ENCODE measurements at regions not wholly inside any gene's neighbourhood (a gene's known extent, or its start where the extent isn't known, plus 50 kb on each side); places are given as distances from the start of the nearest gene placed in this dataset.
"Not testable (repeated sequence)": the region's sequence is repeated elsewhere in the genome, so short reads cannot be mapped to it uniquely, and the experiment has no call there.

DNA sequence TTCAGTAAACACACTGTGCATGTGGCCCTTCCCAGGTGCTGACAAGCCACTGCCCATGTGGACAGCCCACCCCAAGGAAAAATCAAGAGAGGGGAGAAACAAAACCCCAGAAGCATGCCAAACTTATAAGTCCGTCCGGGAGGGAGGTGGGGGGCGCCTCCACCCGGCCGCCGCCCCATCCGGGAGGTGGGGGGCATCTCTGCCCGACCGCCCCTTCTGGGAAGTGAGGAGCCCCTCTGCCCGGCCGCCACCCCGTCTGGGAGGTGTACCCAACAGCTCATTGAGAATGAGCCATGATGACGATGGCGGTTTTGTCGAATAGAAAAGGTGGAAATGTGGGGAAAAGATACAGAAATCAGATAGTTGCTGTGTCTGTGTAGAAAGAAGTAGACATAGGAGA lies 53.8 kb upstream of the C2CD4B start:
- no peak for DNase-seq (ENCODE audit: low read depth)

DNA sequence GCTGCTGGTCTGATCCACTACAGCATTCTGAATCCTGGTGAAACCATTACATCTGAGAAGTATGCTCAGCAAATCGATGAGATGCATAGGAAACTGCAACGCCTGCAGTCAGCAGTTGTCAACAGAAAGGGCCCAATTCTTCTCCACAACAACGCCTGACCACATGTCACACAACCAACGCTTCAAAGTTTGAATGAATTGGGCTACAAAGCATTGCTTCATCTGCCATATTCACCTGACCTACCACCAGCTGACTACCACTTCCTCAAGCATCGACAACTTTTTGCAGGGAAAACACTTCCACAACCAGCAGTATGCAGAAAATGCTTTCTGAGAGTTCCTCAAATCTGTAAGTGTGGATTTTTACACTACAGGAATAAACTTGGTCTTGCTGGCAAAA lies 54.7 kb upstream of the C2CD4B start:
- no peak for DNase-seq (ENCODE audit: low read depth)

DNA sequence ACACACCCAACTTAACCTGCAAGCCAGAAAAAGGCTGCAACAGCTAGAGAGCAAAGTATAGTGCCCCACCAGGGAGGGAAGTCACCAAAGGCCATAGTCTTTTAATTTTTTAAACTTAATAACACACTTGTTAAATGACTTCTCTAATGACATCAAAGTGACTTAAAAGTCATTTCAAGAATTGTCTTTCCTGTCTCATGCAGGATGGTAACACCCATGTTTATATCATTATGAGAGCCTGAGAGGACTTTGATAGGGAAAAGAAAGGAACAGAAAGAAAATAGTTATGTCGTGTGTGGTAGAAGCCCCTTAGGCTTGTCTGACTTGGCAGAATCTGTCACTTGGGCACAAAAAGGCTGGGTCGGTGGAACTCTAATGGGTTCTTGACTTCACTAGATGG lies 57.9 kb upstream of the C2CD4B start:
- no peak for DNase-seq (ENCODE audit: low read depth)

DNA sequence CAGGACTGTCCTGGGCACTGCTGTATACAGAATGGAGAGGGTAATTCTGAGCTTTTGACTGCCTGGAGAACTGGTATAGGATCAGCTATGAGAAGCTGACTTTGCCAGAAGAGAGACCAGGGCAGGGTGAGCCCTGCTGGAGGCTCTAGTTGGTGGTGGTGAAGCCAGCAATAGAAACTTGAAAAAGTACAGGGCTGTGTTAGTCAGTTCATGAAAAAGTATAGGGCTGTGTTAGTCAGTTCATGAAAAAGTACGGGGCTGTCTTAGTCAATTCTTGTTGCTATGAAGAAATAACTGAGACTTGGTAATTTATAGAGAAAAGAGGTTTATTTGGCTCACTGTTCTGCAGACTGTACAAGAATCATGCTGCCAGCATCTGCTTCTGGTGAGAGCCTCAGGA lies 63.5 kb upstream of the C2CD4B start:
- no peak for DNase-seq (ENCODE audit: low read depth)

DNA sequence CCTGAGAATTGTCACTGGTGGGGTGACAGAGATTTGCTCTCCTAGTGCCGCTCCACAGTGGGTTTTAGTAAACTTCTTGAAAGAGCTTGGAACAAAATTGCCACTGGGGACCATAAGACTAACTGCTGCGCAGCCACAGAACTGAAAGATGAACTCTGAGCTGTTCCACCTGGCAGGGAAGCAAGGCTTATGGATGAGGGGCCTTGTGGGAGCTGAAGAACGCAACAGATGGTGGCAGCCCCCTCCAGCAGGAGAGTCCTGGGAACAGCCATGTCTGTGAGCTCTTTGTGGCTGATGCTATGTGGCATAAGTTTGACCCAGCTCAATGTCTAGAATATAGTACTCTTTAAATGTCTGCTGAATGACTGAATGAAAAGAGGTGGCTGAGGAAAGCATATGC lies 66.8 kb upstream of the C2CD4B start:
- no peak for DNase-seq (ENCODE audit: low read depth)

DNA sequence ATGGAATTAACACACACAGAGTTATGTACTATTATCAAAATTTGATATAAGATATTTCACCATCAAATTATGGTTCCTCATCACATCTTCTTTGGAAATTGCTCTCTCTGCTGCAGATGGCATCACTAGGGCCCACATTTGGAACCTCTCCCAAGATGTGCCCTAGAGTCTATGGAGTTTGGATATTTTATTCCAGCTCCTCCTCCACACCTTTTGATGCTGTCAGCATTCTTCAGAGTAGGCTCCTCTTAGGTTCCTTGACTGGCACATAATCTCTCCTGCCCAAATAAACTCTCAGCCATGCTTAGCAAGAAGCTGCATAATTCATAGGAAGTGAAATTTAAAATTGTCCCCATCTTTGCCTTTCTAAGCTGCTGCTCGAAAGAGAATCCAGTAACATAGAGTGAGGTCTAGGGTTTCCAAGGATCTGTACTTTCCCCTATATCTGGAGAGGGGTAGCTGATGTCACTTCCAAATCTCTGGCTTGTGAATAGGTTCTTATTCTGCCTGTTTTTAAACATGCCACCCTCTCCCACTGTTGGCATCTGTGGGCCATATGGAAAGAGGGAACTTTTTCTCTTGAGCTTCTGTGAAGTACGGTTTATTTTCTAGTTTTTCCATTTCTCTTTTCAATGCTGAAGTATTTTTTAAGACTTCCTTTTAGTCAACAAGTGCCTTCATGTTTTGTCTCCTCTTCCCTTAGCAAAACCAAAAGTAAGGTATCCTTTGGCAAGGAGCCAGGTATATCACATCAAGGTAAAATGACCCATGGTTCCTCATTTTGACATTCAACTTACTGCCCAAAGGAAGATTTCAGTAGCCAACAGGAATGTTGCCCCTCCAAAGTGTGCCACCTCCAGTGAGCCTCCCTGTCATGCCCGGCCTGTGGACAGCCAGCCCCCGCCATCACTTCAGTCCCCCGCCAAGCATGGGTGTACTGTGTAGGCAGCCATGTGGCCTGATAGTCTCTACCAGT lies 75.3 kb upstream of the C2CD4B start:
- no peak for DNase-seq (ENCODE audit: low read depth)

DNA sequence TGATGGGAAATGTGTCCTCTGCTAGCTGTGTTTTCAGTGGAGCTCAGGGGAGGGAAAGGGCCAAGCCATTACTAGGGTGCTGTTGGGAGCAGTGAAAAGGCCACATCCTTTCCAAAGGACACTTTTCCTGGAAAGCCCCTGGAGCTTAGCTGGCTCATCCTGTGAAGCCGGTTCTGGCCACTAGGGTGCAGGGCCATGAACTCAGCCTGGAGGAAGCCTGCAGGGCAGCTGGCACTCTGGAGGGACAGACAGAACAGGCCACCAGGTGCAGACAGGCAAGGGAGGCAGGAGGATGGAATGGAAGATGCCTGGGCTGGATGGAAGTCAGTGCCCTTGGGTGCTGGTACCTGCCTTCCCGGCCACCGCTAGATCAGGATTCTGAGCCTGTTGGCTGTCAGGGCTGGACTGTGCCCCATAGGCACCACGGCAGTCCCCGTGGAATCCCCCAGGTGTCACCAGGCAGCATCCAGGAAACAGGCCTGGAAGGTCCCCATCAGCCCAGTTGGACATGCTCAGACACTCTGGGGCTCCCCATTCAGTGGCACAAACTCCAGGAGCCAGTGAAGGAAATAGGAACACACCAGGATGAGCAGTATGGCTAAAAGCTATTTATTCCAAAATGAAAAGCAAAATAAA lies 76.2 kb upstream of the C2CD4B start:
- no peak for DNase-seq (ENCODE audit: low read depth)

DNA sequence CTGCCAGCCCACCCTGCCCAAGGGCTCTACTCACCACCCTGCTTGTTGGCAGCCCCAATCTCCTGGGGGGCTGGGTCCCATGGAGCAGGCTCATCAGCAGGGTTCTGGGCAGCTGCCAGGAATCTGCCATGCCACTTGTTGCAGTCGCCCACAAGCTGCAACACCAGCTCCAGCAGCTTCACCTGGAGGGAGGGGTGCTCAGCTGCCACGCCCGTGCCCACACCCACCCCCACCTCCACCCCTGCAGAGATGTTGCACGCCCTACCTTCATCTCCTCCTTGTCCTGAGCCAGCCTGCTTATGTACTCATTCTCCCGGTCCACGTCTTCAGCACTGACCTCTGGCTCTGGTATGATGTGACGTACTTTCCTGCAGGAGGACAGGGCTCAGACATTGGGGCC lies 77.9 kb upstream of the C2CD4B start:
- DNase-seq (ENCODE audit: low read depth) = no peak

DNA sequence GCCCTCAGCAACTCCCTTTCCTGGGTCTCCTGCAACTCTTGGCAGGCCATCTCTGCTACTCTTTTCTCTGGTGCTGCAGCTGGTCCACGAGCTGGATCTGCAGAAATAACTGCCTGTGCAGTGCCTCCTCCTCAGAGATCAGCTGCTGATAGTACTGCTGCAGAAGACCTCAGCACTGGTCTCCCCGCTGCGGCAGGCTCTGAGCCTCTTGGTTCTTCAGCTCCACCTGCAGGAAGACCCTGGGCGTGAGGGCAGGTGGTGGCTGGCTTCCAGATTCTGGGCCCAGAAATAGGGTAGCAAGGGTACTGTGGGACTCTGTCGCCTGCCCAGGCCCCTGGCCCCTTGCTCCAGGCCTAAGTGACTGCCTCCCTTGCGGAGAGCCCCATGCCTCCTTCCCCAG lies 79.7 kb upstream of the C2CD4B start:
- DNase-seq (ENCODE audit: low read depth) = no peak

DNA sequence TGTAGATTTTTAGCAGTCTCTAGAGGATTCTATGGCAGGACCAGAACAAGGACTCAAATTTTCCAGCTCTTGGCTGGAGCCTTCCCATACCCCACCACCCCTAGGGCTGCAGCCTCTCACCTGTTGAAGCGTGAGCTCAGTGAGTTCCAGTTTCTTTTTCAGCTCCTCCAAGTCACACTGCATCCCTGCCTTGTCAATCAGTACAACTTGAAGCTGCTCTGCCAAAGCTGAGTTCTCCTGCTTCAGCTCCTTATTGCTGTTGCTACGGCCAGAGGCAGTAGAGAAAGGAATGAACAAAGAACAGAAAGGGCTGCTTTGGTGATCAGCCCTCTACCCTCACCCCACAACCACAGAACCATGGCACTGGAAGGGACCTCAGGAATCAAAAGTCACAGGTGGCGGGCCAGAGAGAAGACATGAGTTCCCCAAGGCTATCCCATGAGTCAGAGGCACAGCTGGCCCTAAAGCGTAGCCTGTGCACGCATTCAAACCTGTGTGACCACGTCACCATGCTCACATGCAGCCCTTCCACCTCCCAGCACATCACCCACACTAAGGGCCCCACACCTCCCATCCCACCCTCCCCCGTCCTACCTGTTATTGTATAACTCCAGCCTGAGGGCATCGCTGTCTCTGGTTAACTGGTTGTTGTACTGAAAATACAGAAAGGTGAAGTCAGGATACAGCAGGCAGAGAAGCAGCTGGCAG lies 83.3 kb upstream of the C2CD4B start:
- DNase-seq (ENCODE audit: low read depth) = no peak

DNA sequence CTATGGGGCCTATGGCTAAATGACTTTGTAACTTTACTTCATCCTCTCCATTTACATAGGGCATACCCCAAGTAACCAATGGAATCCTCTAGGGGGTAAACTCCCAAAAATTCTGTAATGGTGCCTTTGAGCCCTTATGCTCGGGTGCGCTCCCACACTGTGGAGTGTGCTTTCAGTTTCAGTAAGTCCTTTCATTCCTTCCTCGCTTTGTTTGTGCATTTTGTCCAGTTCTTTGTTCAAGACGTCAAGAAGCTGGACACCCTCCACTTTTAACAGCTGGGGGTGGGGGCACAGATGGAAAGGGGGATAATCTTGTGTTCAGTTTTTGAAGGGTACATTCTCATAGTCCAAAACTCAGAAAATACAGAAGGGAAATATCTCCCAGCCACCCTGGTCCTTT lies 84.4 kb upstream of the C2CD4B start:
- no peak for DNase-seq (ENCODE audit: low read depth)

DNA sequence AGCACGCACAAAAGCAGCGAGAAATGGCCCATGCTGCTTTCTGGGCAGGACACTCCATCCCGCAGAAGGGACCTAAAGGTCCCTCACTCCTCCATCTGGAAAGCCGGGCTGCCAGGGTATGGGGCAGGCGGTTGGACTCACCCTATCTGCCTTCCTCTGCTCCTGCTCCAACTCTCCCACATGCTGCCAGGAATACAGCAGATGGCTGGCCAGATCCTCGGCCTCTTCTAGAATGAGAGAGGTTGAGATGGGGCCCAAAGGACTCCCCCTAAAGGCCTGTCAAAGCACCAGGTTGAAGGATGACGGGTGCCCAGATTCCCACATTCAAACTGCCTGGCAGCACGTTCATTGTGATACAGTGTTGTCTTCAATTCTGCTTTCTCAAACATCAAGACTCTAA lies 85.1 kb upstream of the C2CD4B start:
- DNase-seq (ENCODE audit: low read depth) = no peak

DNA sequence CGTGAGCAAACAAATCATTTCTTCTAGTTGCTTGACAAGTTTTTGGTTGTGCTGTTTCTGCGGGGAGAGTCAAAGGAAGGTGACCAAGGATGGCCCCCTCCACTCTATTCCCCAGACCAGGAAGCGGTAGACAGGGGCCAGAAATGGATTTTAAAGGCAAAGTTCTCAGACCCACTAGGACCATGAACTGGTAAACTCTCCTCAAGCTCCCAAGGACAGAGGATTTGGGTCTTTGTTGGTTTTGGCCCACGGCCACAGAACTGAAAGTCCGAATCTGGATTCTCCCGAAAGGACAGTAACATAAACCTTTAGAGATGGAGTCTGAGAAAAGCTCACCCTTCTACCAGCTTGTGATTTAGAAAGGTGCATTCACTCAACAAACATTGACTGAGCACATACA lies 85.9 kb upstream of the C2CD4B start:
- DNase-seq (ENCODE audit: low read depth) = no peak

DNA sequence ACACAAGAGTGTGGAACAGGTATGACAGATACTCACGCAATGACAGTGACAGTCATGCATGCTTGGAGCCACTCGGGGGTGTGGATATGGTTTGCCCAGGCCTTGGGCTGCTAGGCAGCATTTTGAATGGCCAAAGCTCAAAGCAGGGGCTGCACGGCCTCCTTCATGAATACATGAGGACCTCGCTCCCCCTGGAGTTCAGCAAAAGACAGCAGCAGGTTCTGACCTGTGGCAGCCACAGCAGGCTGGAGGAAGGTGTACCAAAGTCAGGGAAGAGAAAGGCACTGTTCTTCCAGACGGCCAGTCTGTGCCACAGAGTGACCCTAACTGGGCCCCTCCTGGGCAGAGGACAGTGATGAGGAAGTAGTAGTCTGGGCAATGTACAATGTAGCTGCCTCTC lies 88.2 kb upstream of the C2CD4B start:
- no peak for DNase-seq (ENCODE audit: low read depth)

DNA sequence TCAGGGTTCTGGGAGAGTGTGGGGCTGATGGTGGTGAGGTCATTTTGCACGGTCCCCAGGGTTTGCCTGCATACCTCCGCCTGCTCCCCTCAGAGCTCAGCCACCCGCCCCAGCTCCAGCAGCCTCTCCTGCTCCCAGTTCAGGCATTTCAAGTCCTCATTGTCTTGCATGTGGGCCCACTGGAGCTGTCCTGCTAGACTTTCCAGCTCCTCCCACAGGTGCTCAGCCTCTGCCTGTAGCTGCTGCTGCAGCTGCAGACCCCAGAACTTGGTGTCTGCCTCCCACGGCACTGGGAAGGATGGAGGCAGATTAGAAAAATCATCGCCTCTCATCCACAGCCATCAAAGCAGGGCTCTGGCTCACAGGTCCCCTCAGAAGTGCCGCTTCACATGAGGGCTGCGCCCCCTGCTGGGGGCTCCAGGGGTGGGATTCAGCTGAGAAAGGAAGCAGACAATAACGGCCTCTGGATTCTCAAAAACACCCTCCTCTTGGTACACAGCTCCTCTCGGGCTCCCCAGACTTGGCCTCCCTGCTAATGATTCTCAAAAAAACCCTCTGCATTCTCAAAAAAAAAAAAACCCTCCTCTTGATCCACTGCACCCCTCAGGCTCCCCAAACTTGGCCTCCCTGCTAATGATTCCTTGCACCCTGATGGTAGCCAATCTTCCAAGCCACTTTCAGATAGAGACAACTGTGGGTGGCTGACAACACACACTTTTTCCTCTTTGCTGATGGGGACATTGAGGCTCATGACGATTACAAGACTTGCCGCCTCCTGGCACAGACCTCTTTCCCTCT lies 89.3 kb upstream of the C2CD4B start:
- peak; percentile 43 for DNase-seq (ENCODE audit: low read depth)

DNA sequence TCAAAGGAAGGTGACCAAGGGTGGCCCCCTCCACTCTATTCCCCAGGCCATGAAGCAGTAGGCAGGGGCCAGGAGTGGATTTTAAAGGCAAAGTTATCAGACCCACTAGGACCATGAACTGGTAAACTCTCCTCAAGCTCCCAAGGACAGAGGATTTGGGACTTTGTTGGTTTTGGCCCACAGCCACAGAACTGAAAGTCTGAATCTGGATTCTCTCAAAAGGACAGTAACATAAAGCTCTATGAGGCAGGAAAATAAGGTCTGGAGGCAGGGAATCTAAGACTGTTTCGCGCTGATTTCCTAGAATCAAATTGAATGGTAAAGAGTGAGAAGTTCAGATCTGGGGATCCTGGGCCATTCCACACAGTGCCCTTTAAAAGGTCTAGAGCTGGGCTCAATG lies 91.3 kb upstream of the C2CD4B start:
- DNase-seq (ENCODE audit: low read depth) = not testable (repeated sequence)

DNA sequence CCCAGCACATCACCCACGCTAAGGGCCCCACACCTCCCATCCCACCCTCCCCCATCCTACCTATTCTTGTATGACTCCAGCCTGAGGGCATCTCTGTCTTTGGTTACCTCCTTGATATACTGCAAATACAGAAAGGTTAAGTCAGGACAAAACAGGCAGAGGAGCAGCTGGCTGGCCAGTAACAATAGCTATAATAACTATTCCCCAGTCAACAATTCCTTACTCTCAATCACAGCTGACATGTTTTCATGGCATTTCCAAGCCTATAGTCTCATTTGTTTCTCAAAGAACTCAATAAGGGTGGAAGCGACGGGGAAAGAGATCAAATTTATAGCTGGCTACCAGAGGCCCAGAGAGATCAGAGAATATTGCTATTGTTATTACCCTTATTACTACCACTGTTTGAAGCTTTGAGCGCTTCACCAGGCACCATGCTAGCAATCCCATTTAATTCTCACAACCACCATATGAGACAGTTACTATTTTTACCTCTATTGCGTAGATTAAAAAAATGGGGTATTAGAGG lies 93.0 kb upstream of the C2CD4B start:
- no peak for DNase-seq (ENCODE audit: low read depth)

DNA sequence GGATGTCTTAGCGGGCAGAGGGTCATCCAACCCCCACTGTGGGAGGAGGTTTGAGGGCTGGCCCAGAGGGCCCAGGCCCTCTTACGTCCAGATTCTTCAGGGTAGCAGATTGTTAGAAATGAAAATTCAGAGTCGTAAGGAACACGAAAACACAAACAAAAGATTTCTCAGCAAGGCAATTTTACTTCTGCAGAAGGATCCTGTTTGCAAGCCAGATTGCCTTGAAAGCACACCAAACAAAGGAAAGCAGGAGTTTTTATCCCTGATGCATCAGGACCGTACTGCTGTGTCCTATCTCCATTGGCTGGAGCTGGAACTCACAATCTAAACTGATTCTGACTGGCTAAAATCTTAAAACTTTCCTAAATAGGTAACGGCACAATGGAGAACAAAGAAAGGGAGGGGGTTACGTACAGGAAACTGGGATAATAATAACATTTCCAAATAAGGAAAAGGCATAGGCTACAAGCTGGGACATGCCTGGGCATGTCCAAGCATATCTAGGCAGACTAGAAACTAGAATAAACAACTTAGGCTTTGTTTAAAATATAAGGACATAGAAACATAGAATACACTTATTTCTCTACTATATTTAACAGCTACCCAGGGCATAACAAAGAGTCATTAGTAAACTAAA lies 97.3 kb upstream of the C2CD4B start:
- DNase-seq (ENCODE audit: low read depth) = no peak

DNA sequence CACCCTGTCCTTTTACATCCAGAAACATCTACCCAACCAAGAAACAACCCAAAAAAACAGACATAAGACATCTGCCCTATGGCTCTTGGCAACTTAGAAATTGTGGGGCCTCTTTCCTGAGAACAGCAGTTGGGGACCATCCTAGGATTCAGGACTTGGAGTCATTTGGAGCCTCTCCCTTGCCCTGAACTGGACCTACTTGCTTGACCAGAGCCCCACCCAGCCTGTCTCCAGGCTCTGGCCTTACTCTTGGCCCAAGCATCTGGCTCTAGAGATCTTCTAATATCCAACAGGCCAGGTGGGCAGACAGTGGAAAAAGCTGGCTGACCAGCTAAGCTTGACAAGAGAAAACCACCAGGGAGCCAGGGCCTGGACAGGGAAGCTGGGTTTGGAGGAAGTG lies 99.1 kb upstream of the C2CD4B start:
- no peak for DNase-seq (ENCODE audit: low read depth)

DNA sequence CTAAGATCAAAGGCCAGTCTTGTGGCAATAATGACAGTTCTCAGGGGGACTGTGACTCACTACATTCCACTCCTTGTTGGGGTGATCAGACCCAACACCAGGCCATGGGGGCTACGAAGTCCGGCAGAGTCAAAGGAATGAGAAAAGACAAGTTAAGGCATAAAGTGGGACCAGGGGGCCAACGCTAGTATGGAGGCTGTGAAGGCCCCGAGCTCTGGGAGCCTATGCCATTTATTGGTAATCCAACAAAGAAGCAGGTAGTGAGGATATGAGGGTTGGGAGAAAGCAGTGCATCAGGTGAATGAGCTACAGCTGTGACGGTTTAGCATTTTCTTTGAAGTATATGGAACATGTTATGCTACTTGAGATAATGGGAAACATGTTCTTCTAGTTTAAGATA lies 104.4 kb upstream of the C2CD4B start:
- DNase-seq (ENCODE audit: low read depth) = no peak

DNA sequence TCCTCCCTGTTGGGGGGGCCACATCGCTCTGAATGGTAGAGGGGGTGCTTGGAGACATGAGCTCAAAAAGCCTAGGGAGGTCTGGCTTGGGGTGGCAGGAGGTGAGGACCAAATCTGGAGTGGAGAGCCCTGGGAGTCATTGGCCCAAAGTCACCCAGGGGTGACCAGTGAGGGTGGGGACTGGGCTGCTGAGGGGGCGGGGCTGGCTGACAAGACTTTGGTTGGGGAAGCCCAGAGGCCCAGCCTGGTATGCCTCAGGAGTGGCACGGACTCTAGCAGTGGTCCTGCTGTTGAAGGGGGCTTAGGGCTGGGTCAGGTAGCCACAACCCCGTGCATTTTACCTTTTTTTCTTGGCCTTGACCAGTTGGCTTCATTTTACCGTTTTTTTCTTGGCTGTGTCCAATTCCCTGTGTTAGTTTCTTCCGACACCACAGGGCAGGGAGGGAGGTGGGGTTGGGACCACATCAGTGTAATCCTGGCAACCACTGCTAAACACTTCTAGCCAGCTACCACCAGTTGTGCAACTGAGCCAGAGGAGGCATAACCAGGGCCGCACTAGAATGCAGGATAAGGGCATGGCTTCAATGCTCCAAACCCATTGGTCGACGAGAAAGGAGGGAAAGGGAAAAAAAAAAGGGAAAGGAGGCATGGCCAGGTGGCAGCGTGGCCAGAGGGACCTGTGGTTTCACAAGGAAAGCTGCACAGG lies 105.3 kb upstream of the C2CD4B start:
- DNase-seq (ENCODE audit: low read depth) = no peak

Data from activated gamma-delta T cell treated with anti-CD3 and anti-CD28 coated beads, Interleukin-2, amount 50 U/mL, for 16 hours (primary cell).